Neural cell (in vitro differentiated cells): ENCODE measurements at regions not wholly inside any gene's neighbourhood (a gene's known extent, or its start where the extent isn't known, plus 50 kb on each side); places are given as distances from the start of the nearest gene placed in this dataset.

Source experiments
- H2AFZ ChIP-seq: fragments of 200-600, 300-800 bp; sonication (generic), shearing (Covaris generic); 2 replicates; pipeline ENCODE4 v1.6.0; 2014; ENCODE audit warnings: low read depth, mild to moderate bottlenecking, antibody characterized with exemption, low read length, moderate library complexity
- H3F3A ChIP-seq: fragments of 200-600 bp; shearing (Covaris generic); 2 replicates; pipeline ENCODE4 v1.6.1; 2016; ENCODE audit warnings: mild to moderate bottlenecking, moderate library complexity, mixed read lengths, antibody characterized with exemption, low read length; ENCODE audit not compliant: insufficient read depth, poor library complexity, severe bottlenecking
- H3K27ac ChIP-seq: fragments of 200-600, 300-800 bp; sonication (generic), shearing (Covaris generic); 2 replicates; pipeline ENCODE4 v1.5.1; 2014; ENCODE audit warnings: mild to moderate bottlenecking, low read length, moderate library complexity
- H3K27me3 ChIP-seq: fragments of 300-800, 200-600 bp; sonication (generic), shearing (Covaris generic); 2 replicates; pipeline ENCODE4 v1.6.0; 2014; ENCODE audit warnings: mild to moderate bottlenecking, low read depth, low read length, moderate library complexity; ENCODE audit not compliant: insufficient read depth
- H3K36me3 ChIP-seq: fragments of 300-800, 200-600 bp; sonication (generic), shearing (Covaris generic); 2 replicates; pipeline ENCODE4 v1.5.1; 2014; ENCODE audit warnings: mild to moderate bottlenecking, antibody characterized with exemption, low read length, moderate library complexity; ENCODE audit not compliant: insufficient read depth
- H3K4me2 ChIP-seq: fragments of 300-800, 200-600 bp; sonication (generic), shearing (Covaris generic); 2 replicates; pipeline ENCODE4 v1.6.0; 2014; ENCODE audit warnings: mild to moderate bottlenecking, low read length
- H3K4me3 ChIP-seq: fragments of 300-800, 200-600 bp; sonication (generic), shearing (Covaris generic); 2 replicates; pipeline ENCODE4 v1.5.1; 2014; ENCODE audit warnings: mild to moderate bottlenecking, low read length, moderate library complexity
- H3K79me2 ChIP-seq: fragments of 200-600 bp; shearing (Covaris generic); replicated peaks from 2 replicates; pipeline ENCODE4 v1.6.0; 2014; ENCODE audit warnings: mild to moderate bottlenecking, low read length, moderate library complexity; ENCODE audit not compliant: insufficient read depth
- H3K9ac ChIP-seq: fragments of 300-800, 200-600 bp; sonication (generic), shearing (Covaris generic); 2 replicates; pipeline ENCODE4 v1.6.1; 2016; ENCODE audit warnings: mild to moderate bottlenecking, low read length, mixed read lengths
- H3K9me2 ChIP-seq: fragments of 200-600 bp; shearing (Covaris generic); 2 replicates; pipeline ENCODE4 v1.6.1; 2016; ENCODE audit warnings: mild to moderate bottlenecking, low read length, mixed read lengths; ENCODE audit not compliant: insufficient read depth
- H3K9me3 ChIP-seq: fragments of 200-600, 300-800 bp; sonication (generic), shearing (Covaris generic); 2 replicates; pipeline ENCODE4 v1.6.1; 2016; ENCODE audit warnings: mild to moderate bottlenecking, mixed run types, low read length, moderate library complexity, mixed read lengths
- H4K20me1 ChIP-seq: fragments of 200-600 bp; shearing (Covaris generic); 2 replicates; pipeline ENCODE4 v1.6.1; 2016; ENCODE audit warnings: mild to moderate bottlenecking, mixed run types; ENCODE audit not compliant: insufficient read depth
- CTCF ChIP-seq: fragments of 450-650 bp; IDR thresholded peaks from 2 replicates; pipeline ENCODE4 v1.5.1; 2014; ENCODE audit warnings: antibody characterized with exemption, mild to moderate bottlenecking, moderate library complexity; ENCODE audit not compliant: poor library complexity, severe bottlenecking
- EP300 ChIP-seq: fragments of 450-650 bp; conservative IDR thresholded peaks from 2 replicates; pipeline ENCODE4 v1.6.1; 2014; ENCODE audit warnings: antibody characterized with exemption, mild to moderate bottlenecking, moderate library complexity; ENCODE audit not compliant: poor library complexity, severe bottlenecking
- EZH2 ChIP-seq: fragments of 200-600, 300-800 bp; shearing (Covaris generic), sonication (generic); IDR thresholded peaks from 2 replicates; pipeline ENCODE4 v1.6.1; 2014; ENCODE audit warnings: antibody characterized with exemption, low read length, borderline replicate concordance, mild to moderate bottlenecking; ENCODE audit not compliant: insufficient read depth, poor library complexity, severe bottlenecking
- MXI1 ChIP-seq: fragments of 450-650 bp; conservative IDR thresholded peaks from 2 replicates; pipeline ENCODE4 v1.6.1; 2014; ENCODE audit warnings: antibody characterized with exemption, mild to moderate bottlenecking; ENCODE audit not compliant: poor library complexity, severe bottlenecking
- POLR2AphosphoS5 ChIP-seq: IDR thresholded peaks from 2 replicates; pipeline ENCODE4 v1.6.1; 2012
- RAD21 ChIP-seq: fragments of 450-650 bp; conservative IDR thresholded peaks from 2 replicates; pipeline ENCODE4 v1.6.1; 2014; ENCODE audit warnings: antibody characterized with exemption, mild to moderate bottlenecking, moderate library complexity
- SMC3 ChIP-seq: fragments of 450-650 bp; conservative IDR thresholded peaks from 2 replicates; pipeline ENCODE4 v1.6.1; 2014; ENCODE audit warnings: antibody characterized with exemption, mild to moderate bottlenecking, moderate library complexity; ENCODE audit not compliant: poor library complexity
- TAF1 ChIP-seq: IDR thresholded peaks from 2 replicates; pipeline ENCODE4 v1.6.1; 2012; ENCODE audit warnings: low read depth
- TF ChIP-seq, protein P1 (sequence below): IDR thresholded peaks from 2 replicates; pipeline ENCODE4 v1.6.1; 2012; ENCODE audit warnings: borderline replicate concordance

- Histone ChIP-seq H3K9me2 (no peaks in the 10 kb centered on the region), H3K9ac (no peak overlapping the region), H2AFZ (no peak overlapping the region), H3K27ac (no peak overlapping the region), H3F3A (no peaks in the 10 kb centered on the region), H3K27me3 (no peaks in the 10 kb centered on the region), H3K9me3 (no peaks in the 10 kb centered on the region), H3K4me2 (no peak overlapping the region), H3K4me3 (no peak overlapping the region), H4K20me1 (no peaks in the 10 kb centered on the region), H3K36me3 (no peaks in the 10 kb centered on the region), H3K79me2 (no peaks in the 10 kb centered on the region)
- TF ChIP-seq RAD21, result no peak
- TF ChIP-seq MXI1, result no peak
- TF ChIP-seq CTCF, result no peak
- no peak for TF ChIP-seq TAF1
- TF ChIP-seq POLR2AphosphoS5, result no peak
- TF ChIP-seq EP300, result no peak
- TF ChIP-seq EZH2, result no peak
- TF ChIP-seq SMC3, result no peak
- TF ChIP-seq, protein P1, sequence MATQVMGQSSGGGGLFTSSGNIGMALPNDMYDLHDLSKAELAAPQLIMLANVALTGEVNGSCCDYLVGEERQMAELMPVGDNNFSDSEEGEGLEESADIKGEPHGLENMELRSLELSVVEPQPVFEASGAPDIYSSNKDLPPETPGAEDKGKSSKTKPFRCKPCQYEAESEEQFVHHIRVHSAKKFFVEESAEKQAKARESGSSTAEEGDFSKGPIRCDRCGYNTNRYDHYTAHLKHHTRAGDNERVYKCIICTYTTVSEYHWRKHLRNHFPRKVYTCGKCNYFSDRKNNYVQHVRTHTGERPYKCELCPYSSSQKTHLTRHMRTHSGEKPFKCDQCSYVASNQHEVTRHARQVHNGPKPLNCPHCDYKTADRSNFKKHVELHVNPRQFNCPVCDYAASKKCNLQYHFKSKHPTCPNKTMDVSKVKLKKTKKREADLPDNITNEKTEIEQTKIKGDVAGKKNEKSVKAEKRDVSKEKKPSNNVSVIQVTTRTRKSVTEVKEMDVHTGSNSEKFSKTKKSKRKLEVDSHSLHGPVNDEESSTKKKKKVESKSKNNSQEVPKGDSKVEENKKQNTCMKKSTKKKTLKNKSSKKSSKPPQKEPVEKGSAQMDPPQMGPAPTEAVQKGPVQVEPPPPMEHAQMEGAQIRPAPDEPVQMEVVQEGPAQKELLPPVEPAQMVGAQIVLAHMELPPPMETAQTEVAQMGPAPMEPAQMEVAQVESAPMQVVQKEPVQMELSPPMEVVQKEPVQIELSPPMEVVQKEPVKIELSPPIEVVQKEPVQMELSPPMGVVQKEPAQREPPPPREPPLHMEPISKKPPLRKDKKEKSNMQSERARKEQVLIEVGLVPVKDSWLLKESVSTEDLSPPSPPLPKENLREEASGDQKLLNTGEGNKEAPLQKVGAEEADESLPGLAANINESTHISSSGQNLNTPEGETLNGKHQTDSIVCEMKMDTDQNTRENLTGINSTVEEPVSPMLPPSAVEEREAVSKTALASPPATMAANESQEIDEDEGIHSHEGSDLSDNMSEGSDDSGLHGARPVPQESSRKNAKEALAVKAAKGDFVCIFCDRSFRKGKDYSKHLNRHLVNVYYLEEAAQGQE, result no peak
Measured at GRCh38 chr10:111367531-111367930, 290.7 kb downstream of the ADRA2A start.

- TF ChIP-seq MXI1 (no peak), CTCF (no peak), SMC3 (no peak), RAD21 (no peak), EP300 (no peak), TAF1 (no peak), POLR2AphosphoS5 (no peak), EZH2 (no peak)
- TF ChIP-seq, protein P1, result no peak
- no peaks in the 10 kb centered on the region for H4K20me1 ChIP-seq
- no peaks in the 10 kb centered on the region for H3K9me3 ChIP-seq
- no peak overlapping the region for H3K4me2 ChIP-seq
- H3K9ac ChIP-seq, result no peak overlapping the region
- no peaks in the 10 kb centered on the region for H3K27me3 ChIP-seq
- no peak overlapping the region for H2AFZ ChIP-seq
- H3K79me2 ChIP-seq, result no peaks in the 10 kb centered on the region
- H3K36me3 ChIP-seq, result no peaks in the 10 kb centered on the region
- no peak overlapping the region for H3K4me3 ChIP-seq
- no peak overlapping the region for H3K27ac ChIP-seq
- no peaks in the 10 kb centered on the region for H3F3A ChIP-seq
- no peaks in the 10 kb centered on the region for H3K9me2 ChIP-seq
Measured at GRCh38 chr10:111370101-111370500, 293.3 kb downstream of the ADRA2A start.
